Pancreas (tissue), 10 donors: ENCODE measurements at regions not wholly inside any gene's neighbourhood (a gene's known extent, or its start where the extent isn't known, plus 50 kb on each side); places are given as distances from the start of the nearest gene placed in this dataset.

Experiments used
- ATAC-seq, 4 donors: fragments of 200-7000 bp; cut with Tn5 transposase; one replicate each; pipeline versions ENCODE4 v1.8.0 to v1.9.1; 2020; ENCODE audit warnings: mild to moderate bottlenecking in 4 of 4, moderate library complexity in 4 of 4
- DNase-seq, 6 donors: peaks; one replicate each; pipeline ENCODE4 v3.0.0-alpha.2; 2020
- FAIRE-seq: peaks from 2 replicates; lab custom pipeline; 2012; peaks lifted over from hg19 to GRCh38; lab: Jason Lieb, UNC
- H3K27ac ChIP-seq, 4 donors: fragments of 200-600 bp; sonication (generic); 1 replicate in 3 of 4; 2 replicates in 1 of 4; pipeline versions ENCODE4 v1.5.0 to v1.8.0; 2020
- H3K27me3 ChIP-seq, 4 donors: fragments of 200-600 bp; one replicate each; pipeline ENCODE4 v1.8.0; 2021
- H3K36me3 ChIP-seq, 3 donors: fragments of 200-600 bp; sonication (generic) in 1 of 3; one replicate each; pipeline versions ENCODE4 v1.5.0 to v1.8.0; 2020 to 2021
- H3K4me1 ChIP-seq, 3 donors: fragments of 200-600 bp; one replicate each; pipeline ENCODE4 v1.8.0; 2021
- H3K4me3 ChIP-seq, 4 donors: fragments of 200-600 bp; sonication (generic) in 2 of 4; one replicate each; pipeline versions ENCODE4 v1.5.0 to v1.8.0; 2020 to 2021
- H3K9me3 ChIP-seq, 4 donors: fragments of 200-600 bp; one replicate each; pipeline ENCODE4 v1.8.0; 2021
- CTCF ChIP-seq, 4 donors: fragments of 200-600 bp; sonication (generic) in 3 of 4; IDR thresholded peaks; one replicate each; pipeline versions ENCODE4 v1.5.0 to v1.8.0; 2021; ENCODE audit warnings: antibody characterized with exemption in 4 of 4
- WGBS, 2 donors: extraction: QIAGEN DNeasy Blood & Tissue Kit; methylation state at CpG; one replicate each; pipeline ENCODE4 v1.1.7; 2013; 5-methylcytosine and 5-hydroxymethylcytosine counted together
- intact Hi-C, 3 donors: fragments of 100-400 bp; cut with DNase I; formaldehyde crosslinking; loops; one replicate each; pipeline versions ENCODE4 v1.11.1 to v1.14.2; 2022
- donor health status: healthy with polysubstance abuse.
- donor health status: DM: no; HTN: no; CAD: no; lungs with moderate emphysema.
- donor health status: DM: no; HTN: no; CAD: no.
- donor health status: control.
- donor health status: control.
- donor health status: Bipolar disorder and iron deficiency.
- donor health status: DM: yes; HTN: yes; CAD: no.
- donor health status: DM: no; HTN: no; CAD: no.
- donor health status: DM: no; HTN: no; CAD: no.
- donor health status: DM: yes; HTN: yes; CAD: no.

- intact Hi-C loops: no loop called here
- Histone ChIP-seq H3K36me3 (no peaks in the 10 kb centered on the region), H3K4me1 (no peaks in the 10 kb centered on the region), H3K9me3 (no peaks in the 10 kb centered on the region), H3K27me3 (no peaks in the 10 kb centered on the region), H3K27ac (no peak overlapping the region), H3K4me3 (no peak overlapping the region)
- DNase-seq (no peak), FAIRE-seq (no peak), ATAC-seq (no peak)
- TF ChIP-seq CTCF (IDR thresholded peaks at IDR 0.05): no peak
- WGBS, 2 donors: 81 to 87% methylated on average over 5 of the region's 5 CpGs
Measured at GRCh38 chr5:118173340-118173739, 815.0 kb downstream of the DTWD2 start.

- no peaks in the 10 kb centered on the region for H3K27me3 ChIP-seq
- H3K4me1 ChIP-seq: no peaks in the 10 kb centered on the region
- H3K36me3 ChIP-seq: no peaks in the 10 kb centered on the region
- ATAC-seq: no peak
- WGBS, 2 donors: 67 to 81% methylated on average over 2 of the region's 2 CpGs
- no peaks in the 10 kb centered on the region for H3K9me3 ChIP-seq
- no peak for DNase-seq
- no peak overlapping the region for H3K27ac ChIP-seq
- H3K4me3 ChIP-seq: no peak overlapping the region
- no peak for FAIRE-seq
- intact Hi-C loops: no loop called here
- no peak for TF ChIP-seq CTCF (IDR thresholded peaks at IDR 0.05)
Measured at GRCh38 chr5:118165619-118166018, 822.7 kb downstream of the DTWD2 start.

- FAIRE-seq: no peak
- DNase-seq: no peak
- Histone ChIP-seq H3K36me3 (no peaks in the 10 kb centered on the region), H3K4me1 (no peaks in the 10 kb centered on the region), H3K4me3 (no peak overlapping the region), H3K9me3 (no peaks in the 10 kb centered on the region), H3K27me3 (no peaks in the 10 kb centered on the region), H3K27ac (no peak overlapping the region)
- no peak for ATAC-seq
- WGBS, 2 donors: 54 to 68% methylated on average over 5 of the region's 5 CpGs
- intact Hi-C loops: no loop called here
- TF ChIP-seq CTCF (IDR thresholded peaks at IDR 0.05): no peak
Measured at GRCh38 chr5:118156181-118156580, 832.2 kb downstream of the DTWD2 start.

GRCh38 chr5:118146824-118147223 is 841.5 kb downstream of the DTWD2 start:
- H3K27ac ChIP-seq: no peak overlapping the region
- no peaks in the 10 kb centered on the region for H3K36me3 ChIP-seq
- FAIRE-seq (no peak), DNase-seq (no peak), ATAC-seq (no peak)
- WGBS, 2 donors: 72 to 82% methylated on average over 3 of the region's 3 CpGs
- intact Hi-C loops: no loop called here
- H3K9me3 ChIP-seq: no peaks in the 10 kb centered on the region
- no peaks in the 10 kb centered on the region for H3K27me3 ChIP-seq
- no peaks in the 10 kb centered on the region for H3K4me1 ChIP-seq
- no peak for TF ChIP-seq CTCF (IDR thresholded peaks at IDR 0.05)
- H3K4me3 ChIP-seq: no peak overlapping the region

- 32 to 40% methylated on average over 2 of the region's 2 CpGs for WGBS, 2 donors
- ATAC-seq: no peak
Measured at GRCh38 chr5:118144540-118144939, 843.8 kb downstream of the DTWD2 start.

More at GRCh38 chr5:118144540-118144939, 843.8 kb downstream of the DTWD2 start:
- no peak for DNase-seq
- no peaks in the 10 kb centered on the region for H3K27me3 ChIP-seq
- no peak overlapping the region for H3K27ac ChIP-seq
- H3K9me3 ChIP-seq: no peaks in the 10 kb centered on the region
- H3K36me3 ChIP-seq: no peaks in the 10 kb centered on the region
- FAIRE-seq: no peak
- no peak for TF ChIP-seq CTCF (IDR thresholded peaks at IDR 0.05)
- no peaks in the 10 kb centered on the region for H3K4me1 ChIP-seq
- no peak overlapping the region for H3K4me3 ChIP-seq
- intact Hi-C loops: no loop called here
